HG03442 (cell line): ENCODE measurements at regions not wholly inside any gene's neighbourhood (a gene's known extent, or its start where the extent isn't known, plus 50 kb on each side); places are given as distances from the start of the nearest gene placed in this dataset.

Source experiments
- ATAC-seq: cut with Tn5 transposase; IDR thresholded peaks from one replicate; pipeline ENCODE4 v1.9.1; 2021; ENCODE audit warnings: mild to moderate bottlenecking, moderate library complexity; ENCODE audit not compliant: unreplicated experiment

DNA sequence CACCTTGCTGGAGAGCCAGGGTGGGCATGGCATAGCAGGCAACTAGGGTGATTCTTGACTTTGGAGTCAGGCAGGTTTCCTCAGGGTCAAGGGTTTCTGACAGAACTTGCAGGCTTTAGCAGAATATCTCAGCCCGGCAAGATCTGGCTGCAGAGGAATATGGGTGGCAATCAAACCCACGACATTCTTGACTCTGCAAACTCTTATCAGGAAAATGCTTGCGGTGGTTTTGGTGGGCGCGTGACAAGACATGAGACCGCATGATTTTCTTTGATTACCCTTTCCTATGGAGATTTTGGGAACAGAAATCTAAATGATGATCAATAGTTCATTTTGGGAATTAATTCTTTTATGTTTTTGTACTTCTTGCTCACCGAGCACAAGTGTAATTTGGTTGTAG is 449.5 kb downstream of the VRK1 start:
- ATAC-seq: no peak

- no peak for ATAC-seq
Measured at GRCh38 chr14:97248973-97249372, 451.8 kb downstream of the VRK1 start.

DNA sequence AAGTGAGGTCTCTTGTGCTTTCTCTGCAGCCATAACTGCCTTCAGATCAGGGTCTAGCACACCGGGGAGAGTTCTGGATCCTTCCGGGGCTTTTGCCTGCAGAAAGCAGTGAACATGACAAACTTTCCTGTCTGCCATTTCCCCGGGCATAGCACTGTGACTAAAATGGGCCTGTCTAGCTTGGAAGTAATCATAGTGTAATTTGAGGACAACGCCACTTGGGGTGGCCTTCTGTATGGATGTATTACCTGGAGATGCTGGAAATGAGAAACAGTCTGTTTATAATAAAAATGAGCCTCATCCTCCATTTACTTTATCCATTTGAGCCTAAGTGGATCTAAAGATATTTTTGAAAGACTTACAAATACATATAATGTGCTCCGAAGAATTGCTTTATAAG is 453.7 kb downstream of the VRK1 start:
- ATAC-seq: no peak

GRCh38 chr14:97251491-97252155 is 454.4 kb downstream of the VRK1 start:
- no peak for ATAC-seq

DNA sequence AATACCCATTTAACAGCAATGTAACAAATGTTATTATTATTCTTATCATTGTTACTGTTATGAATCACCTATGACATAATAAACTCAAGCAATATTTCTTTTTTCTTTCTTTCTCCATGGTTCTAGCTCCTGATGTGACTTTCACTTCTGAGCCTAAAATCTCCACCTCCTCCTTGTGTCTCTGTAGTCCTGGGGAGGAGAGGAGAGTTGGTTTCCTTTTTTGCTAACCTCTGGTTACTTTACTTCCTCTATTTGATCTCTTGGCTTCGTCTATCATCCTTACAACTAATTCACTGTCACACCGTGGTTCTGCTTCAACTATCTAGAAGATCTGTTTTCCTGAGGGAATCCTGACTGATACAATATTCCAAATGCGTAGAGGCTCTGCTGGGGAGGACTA is 456.6 kb downstream of the VRK1 start:
- ATAC-seq: no peak

- no peak for ATAC-seq
Measured at GRCh38 chr14:97262336-97262735, 465.2 kb downstream of the VRK1 start.

GRCh38 chr14:97264516-97265230 is 467.5 kb downstream of the VRK1 start:
- no peak for ATAC-seq

DNA sequence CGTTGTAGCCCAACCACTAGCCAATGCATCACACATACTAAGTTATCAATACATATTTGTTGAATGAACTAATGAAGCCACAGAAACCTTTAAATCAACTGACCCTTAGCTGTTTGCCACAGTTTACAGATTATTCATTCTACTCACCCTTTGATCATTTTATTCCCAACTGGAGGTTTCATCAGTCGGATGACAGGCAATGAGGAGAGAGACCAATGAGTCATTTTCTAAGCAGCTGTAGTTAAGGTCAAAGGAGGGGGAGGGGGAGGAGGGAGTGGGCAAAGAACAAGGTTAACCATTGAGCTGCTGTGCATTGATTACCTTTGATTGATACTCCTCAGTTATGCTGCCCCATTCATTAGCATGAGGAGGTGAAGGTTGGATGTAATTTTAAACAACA is 469.5 kb downstream of the VRK1 start:
- ATAC-seq: no peak

- no peak for ATAC-seq
Measured at GRCh38 chr14:97267509-97267908, 470.3 kb downstream of the VRK1 start.

- no peak for ATAC-seq
Measured at GRCh38 chr14:97268097-97268496, 470.9 kb downstream of the VRK1 start.

DNA sequence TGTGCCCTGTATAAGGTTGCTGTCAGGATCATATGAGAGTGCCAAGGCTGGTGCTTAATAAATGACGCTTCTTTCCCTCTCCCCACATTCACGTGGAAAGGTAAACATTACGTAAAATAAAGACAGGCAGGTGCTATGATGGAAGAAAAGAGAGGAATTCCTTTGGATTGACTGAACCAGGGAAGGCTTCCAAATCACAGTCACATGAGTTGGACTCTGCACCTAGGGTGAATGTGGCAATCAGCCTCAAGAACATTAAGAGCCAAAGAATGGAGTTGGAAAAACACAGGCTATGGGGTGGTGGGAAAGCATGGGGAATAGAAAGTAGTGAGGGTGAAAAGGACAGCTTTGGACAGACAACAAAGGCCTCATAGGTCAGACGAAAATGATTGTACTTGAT is 473.1 kb downstream of the VRK1 start:
- ATAC-seq: no peak

GRCh38 chr14:97271451-97271960 is 474.3 kb downstream of the VRK1 start:
- ATAC-seq: no peak

- no peak for ATAC-seq
Measured at GRCh38 chr14:97273540-97273939, 476.4 kb downstream of the VRK1 start.

- ATAC-seq: no peak
Measured at GRCh38 chr14:97274626-97275025, 477.4 kb downstream of the VRK1 start.

DNA sequence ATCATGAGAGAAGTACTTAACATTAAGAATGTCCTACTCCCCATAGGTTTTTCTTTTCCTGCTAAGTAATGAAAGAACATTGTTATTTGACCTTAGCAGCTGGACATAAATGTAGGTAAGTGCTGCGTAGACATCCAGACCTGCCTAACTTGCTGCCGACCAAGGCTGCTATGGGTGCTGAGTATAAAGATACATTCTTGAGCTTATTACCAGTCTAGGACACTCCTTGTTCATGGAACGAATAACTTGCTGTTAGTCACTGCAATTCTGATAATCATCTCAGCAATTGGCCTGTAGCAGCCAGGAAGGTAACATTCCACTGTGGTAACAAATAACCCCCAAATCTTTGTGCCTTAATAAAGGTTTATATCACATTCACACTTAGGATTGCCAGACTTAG is 478.1 kb downstream of the VRK1 start:
- no peak for ATAC-seq

GRCh38 chr14:97276573-97276972 is 479.4 kb downstream of the VRK1 start:
- ATAC-seq: no peak

- ATAC-seq: no peak
Measured at GRCh38 chr14:97277711-97278110, 480.5 kb downstream of the VRK1 start.

- no peak for ATAC-seq
Measured at GRCh38 chr14:97280526-97280925, 483.3 kb downstream of the VRK1 start.

GRCh38 chr14:97281741-97282140 is 484.6 kb downstream of the VRK1 start:
- ATAC-seq: no peak

GRCh38 chr14:97282210-97283004 is 485.2 kb downstream of the VRK1 start:
- ATAC-seq: no peak

GRCh38 chr14:97283005-97283403 is 485.8 kb downstream of the VRK1 start:
- no peak for ATAC-seq

- no peak for ATAC-seq
Measured at GRCh38 chr14:97283426-97283825, 486.2 kb downstream of the VRK1 start.
